ENCODE measurements at regions not wholly inside any gene's neighbourhood (a gene's known extent, or its start where the extent isn't known, plus 50 kb on each side); places are given as distances from the start of the nearest gene placed in this dataset.
"Not testable (repeated sequence)": the region's sequence is repeated elsewhere in the genome, so short reads cannot be mapped to it uniquely, and the experiment has no call there.

- DNase-seq = peak; percentile 31 to 75
Observed at GRCh38 chr13:44810061-44810840, 179.0 kb downstream of the NUFIP1 start.

GRCh38 chr13:44809190-44809589 is 180.1 kb downstream of the NUFIP1 start:
- DNase-seq = no peak

GRCh38 chr13:44808185-44808584 is 181.1 kb downstream of the NUFIP1 start:
- no peak for DNase-seq

DNA sequence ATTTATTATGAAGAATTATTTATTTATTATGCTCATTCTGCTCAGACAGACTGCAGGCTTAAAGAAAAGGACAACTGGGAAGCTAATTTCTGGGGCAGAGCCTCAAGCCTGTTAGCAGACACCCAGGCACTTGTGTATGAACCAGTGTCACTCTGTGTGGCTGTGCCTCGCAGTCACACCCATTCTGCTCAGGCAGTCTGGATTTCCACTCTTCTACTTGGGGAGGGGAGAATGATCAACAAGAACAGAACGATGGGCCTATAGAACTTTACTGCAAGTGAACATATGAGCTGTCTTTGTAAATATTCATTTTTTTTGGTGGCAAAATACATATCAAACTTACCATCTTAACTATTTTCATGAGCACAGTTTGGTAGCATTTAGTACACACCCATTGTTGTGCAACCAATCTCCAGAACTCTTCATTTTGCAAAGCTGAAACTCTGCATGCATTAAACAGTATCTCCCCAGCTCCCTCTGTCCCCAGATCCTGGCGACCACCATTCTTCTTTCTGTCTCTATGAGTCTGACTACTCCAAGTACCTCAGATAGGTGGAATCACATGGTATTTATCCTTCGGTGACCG is 181.7 kb downstream of the NUFIP1 start:
- no peak for DNase-seq

DNA sequence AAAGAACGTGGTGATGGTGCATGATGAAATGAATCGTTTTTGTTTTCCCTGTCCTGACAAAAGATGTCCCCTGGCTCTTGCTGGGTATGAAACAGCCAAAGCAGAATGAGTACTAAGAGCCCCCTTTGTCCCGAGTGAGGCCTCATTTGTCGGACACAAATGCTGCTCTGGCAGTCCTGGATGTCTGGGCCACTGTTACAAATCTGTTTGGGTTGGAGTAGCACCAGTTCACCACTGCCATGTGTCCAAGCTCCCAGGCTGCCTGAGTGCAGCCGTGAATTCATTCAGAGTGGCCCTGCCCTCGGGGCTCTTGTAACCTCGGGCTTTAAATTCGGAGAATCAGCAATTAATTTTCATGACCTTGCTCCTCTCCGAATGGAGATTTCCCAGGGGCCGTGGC is 182.4 kb downstream of the NUFIP1 start:
- no peak for DNase-seq

DNA sequence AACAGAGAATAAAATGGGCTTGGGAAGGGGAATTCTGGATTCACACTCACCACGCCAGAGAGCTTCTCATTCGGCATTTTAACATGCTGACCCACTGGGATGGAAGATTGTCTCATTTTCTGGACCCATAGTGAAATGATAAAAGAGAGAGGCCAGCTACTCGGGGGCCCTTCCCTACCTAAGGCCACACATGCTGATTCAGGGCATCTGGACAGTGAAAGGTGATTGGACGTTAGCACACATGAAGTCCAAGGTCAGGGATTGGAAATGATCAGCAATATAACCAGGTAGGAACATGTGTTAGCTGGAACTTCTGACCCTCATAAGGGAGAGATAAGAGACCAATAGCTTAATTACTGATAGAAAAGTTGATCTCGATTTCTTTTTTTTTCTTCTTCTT is 183.7 kb downstream of the NUFIP1 start:
- no peak for DNase-seq

DNA sequence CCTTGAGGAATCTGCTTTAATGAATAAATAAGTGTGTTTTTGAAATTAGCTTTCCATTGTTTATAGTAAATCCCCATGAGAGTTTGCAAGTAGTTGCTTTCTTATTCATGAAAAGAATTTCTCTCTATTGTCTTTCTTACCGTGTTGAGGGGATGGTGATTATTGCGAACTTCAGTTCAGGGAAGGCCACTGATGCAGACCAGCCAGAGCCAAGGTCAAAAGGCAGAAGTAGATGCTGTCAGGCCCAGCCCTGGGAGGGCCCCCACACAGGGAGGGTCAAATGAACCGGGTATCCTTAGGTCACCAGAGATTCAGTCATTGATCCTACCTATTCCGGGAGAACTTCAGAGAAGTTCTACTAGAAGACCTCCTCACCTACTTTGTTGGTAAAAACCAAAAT is 185.9 kb downstream of the NUFIP1 start:
- DNase-seq = no peak

DNA sequence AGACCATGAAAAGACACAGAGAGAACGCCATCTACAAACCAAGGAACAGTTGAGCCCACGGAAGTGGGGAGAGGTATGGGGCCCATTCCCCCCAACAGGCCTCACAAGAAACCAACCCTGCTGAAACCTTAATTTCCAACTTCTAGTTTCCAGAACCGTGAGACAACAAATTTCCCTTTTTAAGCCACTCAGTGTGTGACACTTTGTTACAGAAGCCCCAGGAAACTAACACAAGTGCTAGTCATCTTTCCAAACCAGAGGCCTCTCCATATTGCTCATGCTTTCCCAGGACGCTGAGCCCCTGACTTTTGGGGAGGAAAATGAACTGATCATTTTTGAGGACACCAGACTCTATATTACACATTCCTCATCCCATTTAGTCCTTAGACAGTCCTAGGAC is 186.8 kb downstream of the NUFIP1 start:
- no peak for DNase-seq

DNA sequence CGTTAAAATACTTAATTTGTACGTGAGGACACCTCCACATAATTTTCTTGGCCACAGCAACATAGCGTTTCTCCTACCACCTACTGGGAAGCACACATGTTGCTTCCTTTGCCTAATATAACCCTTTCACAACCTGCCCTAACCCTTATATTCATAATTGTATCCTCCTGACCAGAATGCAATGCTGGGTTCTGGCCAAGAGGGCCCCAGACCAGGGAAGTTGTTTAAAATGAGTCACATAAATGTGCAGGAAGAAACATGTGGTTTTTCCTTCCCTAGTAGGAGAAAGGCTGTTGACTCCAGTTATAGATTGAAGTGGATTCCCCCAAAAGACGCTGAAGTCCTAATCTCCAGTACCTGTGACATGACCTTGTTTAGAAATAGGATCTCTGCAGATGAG is 187.3 kb downstream of the NUFIP1 start:
- DNase-seq = no peak

- peak in 1 of 2 experiments; percentile 5 for DNase-seq
Observed at GRCh38 chr13:44800626-44801025, 188.6 kb downstream of the NUFIP1 start.

GRCh38 chr13:44797685-44798084 is 191.6 kb downstream of the NUFIP1 start:
- no peak for DNase-seq

GRCh38 chr13:44796597-44797490 is 192.4 kb downstream of the NUFIP1 start:
- DNase-seq = no peak

- DNase-seq = not testable (repeated sequence)
Observed at GRCh38 chr13:44796039-44796438, 193.2 kb downstream of the NUFIP1 start.

- no peak for DNase-seq
Observed at GRCh38 chr13:44795176-44795575, 194.1 kb downstream of the NUFIP1 start.

- DNase-seq = no peak
Observed at GRCh38 chr13:44792096-44792495, 197.2 kb downstream of the NUFIP1 start.

GRCh38 chr13:44790289-44790688 is 199.0 kb downstream of the NUFIP1 start:
- no peak for DNase-seq

DNA sequence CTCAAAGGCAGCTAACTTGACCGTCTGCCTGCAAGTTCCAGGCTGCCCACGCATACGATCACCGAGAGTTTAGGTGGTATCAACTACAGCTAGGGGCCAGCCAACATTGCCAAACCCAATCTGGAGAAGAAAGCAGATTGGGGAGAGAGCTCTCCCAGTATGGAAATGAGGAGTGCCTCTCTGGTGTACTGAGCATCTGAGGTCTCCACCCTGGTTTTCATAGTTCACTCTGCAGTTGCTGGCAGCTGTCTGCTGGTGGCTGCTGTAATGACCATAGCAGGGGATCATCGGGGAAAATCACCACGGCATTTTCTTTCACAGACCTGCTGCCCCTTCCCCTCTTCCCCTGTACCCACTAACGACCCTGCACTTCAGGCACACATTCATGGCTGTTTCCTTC is 201.7 kb downstream of the NUFIP1 start:
- DNase-seq = no peak

DNA sequence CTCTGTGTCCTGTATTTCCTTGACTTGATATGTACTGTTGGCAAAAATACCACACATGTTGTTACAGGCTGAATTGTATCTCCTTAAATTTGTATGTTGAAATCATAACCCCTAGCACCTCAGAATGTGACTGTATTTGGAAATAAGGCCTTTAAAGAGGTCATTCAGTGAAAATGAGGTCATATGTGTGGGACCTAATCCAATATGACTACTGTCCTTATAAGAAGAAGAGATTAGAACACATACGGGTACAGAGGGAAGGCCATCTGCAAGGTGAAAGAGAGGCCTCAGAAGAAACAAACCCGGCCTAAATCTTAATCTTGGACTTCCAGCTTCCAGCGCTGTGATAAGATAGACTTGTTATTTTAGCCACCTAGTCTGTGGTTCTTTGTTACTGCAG is 202.5 kb downstream of the NUFIP1 start:
- DNase-seq = no peak

GRCh38 chr13:44785401-44785800 is 203.9 kb downstream of the NUFIP1 start:
- DNase-seq = no peak

DNA sequence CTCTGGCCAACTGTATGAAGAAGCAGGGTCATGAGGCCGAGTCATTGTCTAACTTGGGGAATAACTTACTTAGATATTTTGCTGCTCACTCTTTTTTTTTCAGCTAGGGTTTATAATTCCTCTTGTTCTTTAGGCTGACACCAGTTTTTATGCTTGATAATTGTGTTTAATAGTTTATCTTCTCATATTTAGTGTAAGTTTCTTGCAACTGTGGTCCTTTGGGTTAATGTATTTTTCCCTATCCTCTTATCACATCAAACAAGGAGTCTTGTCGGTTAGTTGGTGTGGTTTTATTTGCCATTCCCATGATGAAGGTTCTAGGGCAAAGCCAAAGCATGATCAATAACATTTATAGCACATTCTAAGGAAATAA is 204.6 kb downstream of the NUFIP1 start:
- DNase-seq = no peak

DNA sequence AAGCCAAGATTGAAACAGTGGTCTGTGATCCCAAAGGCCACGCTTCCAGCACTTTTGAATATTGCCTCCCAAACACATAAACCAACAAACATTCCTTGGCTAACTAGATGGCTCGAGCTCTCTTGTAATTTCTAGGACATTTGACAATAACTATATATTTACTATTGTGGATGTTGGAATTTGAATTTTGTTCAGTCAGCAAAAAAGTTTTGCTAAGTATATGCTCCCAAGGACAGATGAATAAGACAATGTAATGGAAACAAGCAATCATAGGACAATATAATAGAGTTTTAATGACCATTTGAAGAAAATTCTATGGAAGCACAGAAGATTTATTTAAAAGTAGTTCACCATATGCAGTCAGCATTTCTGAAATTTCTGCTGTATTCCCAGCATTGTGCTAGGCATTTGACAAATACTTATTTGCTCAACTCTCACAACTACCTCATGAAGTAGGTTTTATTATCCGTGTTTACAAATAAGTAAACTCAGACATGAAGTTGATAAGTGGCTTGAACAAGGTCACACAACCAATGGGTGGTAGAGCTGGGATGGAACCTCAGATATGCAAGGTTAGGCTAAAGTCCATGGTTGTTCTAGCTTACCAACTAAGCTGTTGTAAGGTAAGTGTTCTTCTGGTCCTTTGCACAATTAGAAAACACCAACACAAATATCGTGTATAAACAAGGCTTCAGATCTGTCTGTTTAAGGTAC is 205.1 kb downstream of the NUFIP1 start:
- DNase-seq = no peak

- no peak for DNase-seq
Observed at GRCh38 chr13:44780591-44781280, 204.6 kb upstream of the TSC22D1 start.
